ENCODE measurements at regions not wholly inside any gene's neighbourhood (a gene's known extent, or its start where the extent isn't known, plus 50 kb on each side); places are given as distances from the start of the nearest gene placed in this dataset.
"Not testable (repeated sequence)": the region's sequence is repeated elsewhere in the genome, so short reads cannot be mapped to it uniquely, and the experiment has no call there.

- no peak for DNase-seq (ENCODE audit: low read depth in 2 of 2)
Observed at GRCh38 chr1:101483982-101484688, 247.3 kb downstream of the S1PR1 start.

DNA sequence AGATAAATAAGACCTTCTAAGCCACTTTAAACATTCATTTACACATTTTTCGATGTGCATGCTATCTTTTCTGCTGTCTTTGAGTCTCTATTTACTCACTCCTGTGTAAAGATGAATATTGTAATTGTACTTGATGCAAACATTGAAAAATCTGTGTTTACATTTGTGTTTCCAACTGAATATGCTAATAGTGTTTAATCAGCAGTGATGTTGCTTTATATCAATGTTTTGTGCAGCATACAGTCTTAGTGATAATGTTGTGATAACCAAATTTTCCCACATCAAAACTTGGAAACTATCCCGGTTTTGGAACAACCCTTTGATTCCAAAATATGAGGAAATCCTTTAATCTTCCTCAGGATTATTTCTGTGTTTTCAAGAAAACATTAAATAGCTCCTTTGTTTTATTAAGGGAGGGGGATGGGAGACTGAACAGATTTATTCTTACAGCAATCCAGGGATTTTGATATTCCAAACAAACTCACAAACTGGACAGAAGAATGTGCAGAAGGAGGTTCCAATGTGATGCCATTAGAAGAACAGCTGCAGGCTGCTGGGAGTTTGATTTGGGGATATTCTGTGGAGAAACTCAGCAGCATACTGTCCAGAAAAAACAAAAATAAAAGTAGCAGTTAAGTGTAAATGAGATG lies 248.0 kb downstream of the S1PR1 start:
- no peak for DNase-seq (ENCODE audit: low read depth in 2 of 2)

DNA sequence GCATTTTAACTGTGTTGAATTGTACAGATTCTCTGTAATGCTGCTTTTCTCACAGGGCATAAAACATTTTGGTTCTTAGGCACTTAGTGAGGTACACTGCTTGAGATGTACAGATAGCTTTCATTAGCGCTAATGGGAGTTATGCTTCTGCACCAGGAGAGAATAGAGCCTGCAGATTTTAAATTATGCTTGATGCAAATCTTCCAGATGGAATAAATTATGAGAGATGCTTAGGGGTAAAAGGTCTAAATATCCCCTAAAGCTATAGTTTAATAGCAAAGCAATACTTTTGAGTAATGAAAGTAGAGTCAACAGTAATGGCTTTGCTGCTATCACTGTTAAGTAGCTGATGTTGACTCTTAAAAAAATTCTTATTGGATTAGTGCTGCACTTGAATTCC lies 248.9 kb downstream of the S1PR1 start:
- DNase-seq (ENCODE audit: low read depth in 2 of 2) = no peak

DNA sequence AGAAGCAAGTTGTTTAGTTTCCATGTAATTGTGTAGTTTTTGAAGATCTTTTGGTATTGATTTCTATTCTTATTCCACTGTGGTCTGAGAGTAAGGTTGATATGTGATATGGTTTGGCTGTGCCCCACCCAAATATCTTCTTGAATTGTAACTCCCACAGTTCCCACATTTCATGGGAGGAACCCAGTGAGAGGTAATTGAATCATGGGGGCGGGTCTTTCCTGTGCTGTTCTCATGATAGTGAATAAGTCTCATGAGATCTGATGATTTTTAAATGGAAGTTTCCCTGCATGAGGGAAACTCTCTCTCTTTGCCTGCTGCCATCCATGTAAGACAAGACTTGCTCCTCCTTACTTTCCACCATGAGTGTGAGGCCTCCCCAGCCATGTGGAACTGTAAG lies 255.3 kb downstream of the S1PR1 start:
- not testable (repeated sequence) for DNase-seq (ENCODE audit: low read depth in 2 of 2)

GRCh38 chr1:101493920-101494319 lies 257.1 kb downstream of the S1PR1 start:
- DNase-seq (ENCODE audit: low read depth in 2 of 2) = not testable (repeated sequence)

- no peak for DNase-seq (ENCODE audit: low read depth in 2 of 2)
Observed at GRCh38 chr1:101496109-101496508, 259.3 kb downstream of the S1PR1 start.

- no peak for DNase-seq (ENCODE audit: low read depth in 2 of 2)
Observed at GRCh38 chr1:101497881-101498559, 261.2 kb downstream of the S1PR1 start.

DNA sequence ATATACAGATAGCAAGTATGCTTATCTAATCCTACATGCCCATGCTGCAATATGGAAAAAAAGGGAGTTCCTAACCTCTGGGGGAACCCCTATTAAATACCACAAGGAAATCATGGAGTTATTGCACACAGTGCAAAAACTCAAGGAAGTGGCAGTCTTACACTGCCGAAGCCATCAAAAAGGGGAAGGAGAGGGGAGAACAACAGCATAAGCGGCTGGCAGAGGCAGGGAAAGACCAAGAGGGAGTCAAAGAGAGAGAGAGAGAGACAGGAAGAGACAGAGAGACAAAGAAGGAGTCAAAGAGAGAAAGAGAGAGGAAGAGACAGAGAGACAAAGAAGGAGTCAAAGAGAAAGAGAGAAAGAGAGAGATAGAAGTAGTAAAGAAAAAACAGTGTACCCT lies 267.3 kb downstream of the S1PR1 start:
- not testable (repeated sequence) for DNase-seq (ENCODE audit: low read depth in 2 of 2)

GRCh38 chr1:101505240-101505639 lies 268.4 kb downstream of the S1PR1 start:
- DNase-seq (ENCODE audit: low read depth in 2 of 2) = not testable (repeated sequence)

GRCh38 chr1:101506541-101507164 lies 269.8 kb downstream of the S1PR1 start:
- peak; percentile 1 to 2 for DNase-seq (ENCODE audit: low read depth in 2 of 2)

DNA sequence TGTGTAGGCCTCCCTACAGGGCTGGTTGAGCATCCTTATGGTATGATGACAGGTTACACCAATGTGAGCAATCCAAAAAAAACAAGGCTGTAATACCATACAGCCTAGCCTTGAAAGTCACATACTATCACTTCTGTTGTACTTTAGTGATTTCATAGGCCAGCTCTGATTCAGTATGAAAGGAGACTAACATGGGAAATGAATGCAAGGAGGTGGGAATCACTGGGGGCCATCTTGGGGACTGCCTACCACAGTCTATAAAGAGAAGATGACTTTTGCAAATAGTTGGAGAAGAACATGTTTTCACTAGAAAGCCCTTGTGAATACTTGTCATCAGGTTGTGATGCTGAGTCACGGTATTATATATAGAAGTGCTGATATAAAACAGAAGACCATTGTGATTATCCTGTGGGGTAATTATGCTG lies 270.7 kb downstream of the S1PR1 start:
- no peak for DNase-seq (ENCODE audit: low read depth in 2 of 2)

- no peak for DNase-seq (ENCODE audit: low read depth in 2 of 2)
Observed at GRCh38 chr1:101508913-101509312, 272.1 kb downstream of the S1PR1 start.

GRCh38 chr1:101509370-101509769 lies 272.6 kb downstream of the S1PR1 start:
- DNase-seq (ENCODE audit: low read depth in 2 of 2) = no peak

GRCh38 chr1:101511202-101511891 lies 274.5 kb downstream of the S1PR1 start:
- no peak for DNase-seq (ENCODE audit: low read depth in 2 of 2)

GRCh38 chr1:101520302-101520701 lies 283.5 kb downstream of the S1PR1 start:
- DNase-seq (ENCODE audit: low read depth in 2 of 2) = no peak

GRCh38 chr1:101522486-101522885 lies 285.7 kb downstream of the S1PR1 start:
- no peak for DNase-seq (ENCODE audit: low read depth in 2 of 2)

- no peak for DNase-seq (ENCODE audit: low read depth in 2 of 2)
Observed at GRCh38 chr1:101526813-101527212, 290.0 kb downstream of the S1PR1 start.

- DNase-seq (ENCODE audit: low read depth in 2 of 2) = no peak
Observed at GRCh38 chr1:101532377-101532776, 295.6 kb downstream of the S1PR1 start.

- no peak for DNase-seq (ENCODE audit: low read depth in 2 of 2)
Observed at GRCh38 chr1:101540161-101540560, 303.3 kb downstream of the S1PR1 start.

GRCh38 chr1:101546885-101547284 lies 310.1 kb downstream of the S1PR1 start:
- DNase-seq (ENCODE audit: low read depth in 2 of 2) = no peak

DNA sequence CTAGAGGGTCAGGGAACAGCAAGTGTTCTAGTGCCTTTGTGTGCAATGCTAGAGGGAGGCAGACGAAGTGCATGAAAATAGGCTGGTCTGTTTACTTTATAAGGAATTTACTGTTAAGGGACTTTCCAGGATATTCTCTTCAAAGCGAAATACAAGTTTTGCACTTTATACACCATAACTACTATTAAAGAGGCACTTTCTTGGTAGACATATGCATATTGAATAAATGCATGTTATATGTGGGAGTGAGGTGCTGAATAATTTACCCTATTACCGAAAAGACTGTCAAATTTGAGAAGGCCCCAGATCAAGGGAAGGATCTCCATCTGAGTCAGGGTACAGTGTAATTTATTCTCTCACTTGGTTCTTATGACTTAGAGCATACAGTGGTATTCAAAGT lies 310.5 kb downstream of the S1PR1 start:
- DNase-seq (ENCODE audit: low read depth in 2 of 2) = no peak

DNA sequence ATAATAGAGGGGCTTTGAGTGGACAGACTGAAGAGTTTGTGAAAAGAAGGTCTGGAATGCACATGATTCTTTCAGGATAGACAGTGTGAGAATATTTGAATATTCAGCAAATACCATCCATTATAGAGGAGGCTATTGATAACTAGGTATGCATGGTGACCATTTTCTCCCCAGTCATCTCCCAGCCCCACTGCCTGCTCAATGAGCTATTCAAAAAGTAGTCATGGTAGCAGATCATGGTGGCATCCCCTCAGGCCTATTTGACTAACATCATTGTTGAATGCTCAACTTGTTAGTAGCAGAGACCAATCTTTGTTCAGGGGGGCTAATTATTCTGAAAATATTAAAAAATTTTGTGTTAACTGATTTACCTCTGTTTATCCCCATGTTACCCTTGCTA lies 311.6 kb downstream of the S1PR1 start:
- DNase-seq (ENCODE audit: low read depth in 2 of 2) = no peak
